SK-N-SH (cell line): ENCODE measurements at regions not wholly inside any gene's neighbourhood (a gene's known extent, or its start where the extent isn't known, plus 50 kb on each side); places are given as distances from the start of the nearest gene placed in this dataset.

Source experiments
- EP300 ChIP-seq, 2 experiments: IDR thresholded peaks; 2 replicates each; pipeline versions ENCODE4 v1.4.0 to v1.6.1; 2012; ENCODE audit warnings: borderline replicate concordance in 1 of 2, low read depth in 1 of 2, low read length in 1 of 2
- EZH2phosphoT487 ChIP-seq: fragments of 200-600 bp; sonication (generic); IDR thresholded peaks from 2 replicates; pipeline ENCODE4 v1.6.1; 2017; ENCODE audit warnings: low read depth, mixed run types, mild to moderate bottlenecking, antibody characterized with exemption, moderate library complexity, borderline replicate concordance
- FOXJ3 ChIP-seq: sonication (generic); formaldehyde crosslinking; IDR thresholded peaks from 2 replicates; pipeline ENCODE4 v1.5.1; 2020; ENCODE audit warnings: mild to moderate bottlenecking, missing genetic modification reagents
- MAX ChIP-seq: IDR thresholded peaks from 2 replicates; pipeline ENCODE4 v1.4.0; 2012; ENCODE audit warnings: low read depth
- MEF2A ChIP-seq: IDR thresholded peaks from 2 replicates; pipeline ENCODE4 v1.4.0; 2012; ENCODE audit warnings: low read depth, borderline replicate concordance
- POLR2AphosphoS5 ChIP-seq: IDR thresholded peaks from 2 replicates; pipeline ENCODE4 v1.6.1; 2012; ENCODE audit warnings: low read depth, low read length
- RAD21 ChIP-seq: IDR thresholded peaks from 2 replicates; pipeline ENCODE4 v1.6.1; 2012; ENCODE audit warnings: mild to moderate bottlenecking, low read length
- REST ChIP-seq: IDR thresholded peaks from 2 replicates; pipeline ENCODE4 v1.6.1; 2012; ENCODE audit warnings: mild to moderate bottlenecking, low read depth, low read length, moderate library complexity
- RFX5 ChIP-seq: IDR thresholded peaks from 2 replicates; pipeline ENCODE4 v1.6.1; 2012; ENCODE audit warnings: mild to moderate bottlenecking, improper control_type of control experiment, low read length
- SIN3A ChIP-seq: IDR thresholded peaks from 2 replicates; pipeline ENCODE4 v1.6.1; 2012; ENCODE audit warnings: low read depth, mild to moderate bottlenecking, low read length, moderate library complexity, borderline replicate concordance
- TAF1 ChIP-seq: IDR thresholded peaks from 2 replicates; pipeline ENCODE4 v1.6.1; 2012; ENCODE audit warnings: low read depth, mild to moderate bottlenecking, low read length, moderate library complexity, borderline replicate concordance
- TF ChIP-seq, protein P1 (sequence below): fragments of 200-600 bp; sonication (generic); IDR thresholded peaks from 2 replicates; pipeline ENCODE4 v1.6.1; 2017; ENCODE audit warnings: antibody characterized with exemption, mild to moderate bottlenecking, moderate library complexity
- TF ChIP-seq, protein P2 (sequence below): IDR thresholded peaks from 2 replicates; pipeline ENCODE4 v1.4.0; 2012; ENCODE audit warnings: low read depth, borderline replicate concordance

DNA sequence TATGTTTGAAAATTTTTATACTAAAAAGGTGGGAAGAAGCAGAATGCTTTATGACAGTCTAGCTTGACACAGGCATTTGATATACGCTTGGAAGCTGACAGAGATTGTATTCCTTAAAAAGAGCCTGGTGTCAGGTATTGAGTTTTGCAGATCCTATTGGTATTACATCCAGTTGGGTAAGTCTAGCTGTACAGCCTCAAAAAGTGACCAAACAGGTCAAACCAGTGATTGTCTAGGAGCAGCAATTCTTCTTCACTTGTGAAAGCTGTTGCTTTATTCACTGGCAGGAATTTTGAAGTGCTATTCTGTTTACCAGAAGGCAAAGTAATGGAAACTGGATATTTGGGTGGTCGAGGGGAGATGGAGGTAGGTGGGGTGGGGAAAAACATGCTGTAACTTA is 77.5 kb downstream of the UCHL1 start:
- TF ChIP-seq, protein P1, sequence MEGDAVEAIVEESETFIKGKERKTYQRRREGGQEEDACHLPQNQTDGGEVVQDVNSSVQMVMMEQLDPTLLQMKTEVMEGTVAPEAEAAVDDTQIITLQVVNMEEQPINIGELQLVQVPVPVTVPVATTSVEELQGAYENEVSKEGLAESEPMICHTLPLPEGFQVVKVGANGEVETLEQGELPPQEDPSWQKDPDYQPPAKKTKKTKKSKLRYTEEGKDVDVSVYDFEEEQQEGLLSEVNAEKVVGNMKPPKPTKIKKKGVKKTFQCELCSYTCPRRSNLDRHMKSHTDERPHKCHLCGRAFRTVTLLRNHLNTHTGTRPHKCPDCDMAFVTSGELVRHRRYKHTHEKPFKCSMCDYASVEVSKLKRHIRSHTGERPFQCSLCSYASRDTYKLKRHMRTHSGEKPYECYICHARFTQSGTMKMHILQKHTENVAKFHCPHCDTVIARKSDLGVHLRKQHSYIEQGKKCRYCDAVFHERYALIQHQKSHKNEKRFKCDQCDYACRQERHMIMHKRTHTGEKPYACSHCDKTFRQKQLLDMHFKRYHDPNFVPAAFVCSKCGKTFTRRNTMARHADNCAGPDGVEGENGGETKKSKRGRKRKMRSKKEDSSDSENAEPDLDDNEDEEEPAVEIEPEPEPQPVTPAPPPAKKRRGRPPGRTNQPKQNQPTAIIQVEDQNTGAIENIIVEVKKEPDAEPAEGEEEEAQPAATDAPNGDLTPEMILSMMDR = no peak
- no peak for TF ChIP-seq MAX
- TF ChIP-seq FOXJ3 (CRISPR knock-in tag) = no peak
- TF ChIP-seq, protein P2, sequence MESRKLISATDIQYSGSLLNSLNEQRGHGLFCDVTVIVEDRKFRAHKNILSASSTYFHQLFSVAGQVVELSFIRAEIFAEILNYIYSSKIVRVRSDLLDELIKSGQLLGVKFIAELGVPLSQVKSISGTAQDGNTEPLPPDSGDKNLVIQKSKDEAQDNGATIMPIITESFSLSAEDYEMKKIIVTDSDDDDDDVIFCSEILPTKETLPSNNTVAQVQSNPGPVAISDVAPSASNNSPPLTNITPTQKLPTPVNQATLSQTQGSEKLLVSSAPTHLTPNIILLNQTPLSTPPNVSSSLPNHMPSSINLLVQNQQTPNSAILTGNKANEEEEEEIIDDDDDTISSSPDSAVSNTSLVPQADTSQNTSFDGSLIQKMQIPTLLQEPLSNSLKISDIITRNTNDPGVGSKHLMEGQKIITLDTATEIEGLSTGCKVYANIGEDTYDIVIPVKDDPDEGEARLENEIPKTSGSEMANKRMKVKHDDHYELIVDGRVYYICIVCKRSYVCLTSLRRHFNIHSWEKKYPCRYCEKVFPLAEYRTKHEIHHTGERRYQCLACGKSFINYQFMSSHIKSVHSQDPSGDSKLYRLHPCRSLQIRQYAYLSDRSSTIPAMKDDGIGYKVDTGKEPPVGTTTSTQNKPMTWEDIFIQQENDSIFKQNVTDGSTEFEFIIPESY = no peak
- no peak for TF ChIP-seq REST
- TF ChIP-seq EZH2phosphoT487 = no peak
- TF ChIP-seq TAF1 = no peak
- TF ChIP-seq POLR2AphosphoS5 = no peak
- TF ChIP-seq EP300 (IDR thresholded peaks at IDR 0.05; ENCODE audit: borderline replicate concordance in 1 of 2, low read depth in 1 of 2, low read length in 1 of 2) = no peak
- TF ChIP-seq MEF2A = no peak
- TF ChIP-seq RAD21 = no peak
- TF ChIP-seq RFX5 = no peak
- TF ChIP-seq SIN3A = no peak
